Activated CD4-positive, alpha-beta memory T cell treated with anti-CD3 and anti-CD28 coated beads for 36 hours (primary cell): ENCODE measurements at regions not wholly inside any gene's neighbourhood (a gene's known extent, or its start where the extent isn't known, plus 50 kb on each side); places are given as distances from the start of the nearest gene placed in this dataset.
A peak's percentile ranks its signal among the peaks of the same experiment; 100 is the strongest.

Source experiments
- CTCF ChIA-PET: fragments of 350-600 bp; sonication (Branson Sonifier 250); formaldehyde crosslinking; loops from one replicate; lab custom pipeline; 2021; ENCODE audit warnings: antibody characterized with exemption, inconsistent platforms; lab: Charles Lee
- POLR2A ChIA-PET: fragments of 350-600 bp; sonication (Branson Sonifier 250); formaldehyde crosslinking; loops from one replicate; lab custom pipeline; 2021; ENCODE audit warnings: antibody characterized with exemption; lab: Charles Lee
- DNase-seq: peaks from one replicate; pipeline ENCODE4 v3.0.0-alpha.2; 2020
- H3K27ac Mint-ChIP-seq: one replicate; pipeline ENCODE4 v1.8.0; 2021; ENCODE audit warnings: mixed read lengths
- H3K27me3 Mint-ChIP-seq: one replicate; pipeline ENCODE4 v1.8.0; 2021; ENCODE audit warnings: mixed read lengths
- H3K36me3 Mint-ChIP-seq: one replicate; pipeline ENCODE4 v1.8.0; 2021; ENCODE audit warnings: mixed read lengths
- H3K4me1 Mint-ChIP-seq: one replicate; pipeline ENCODE4 v1.8.0; 2021; ENCODE audit warnings: low read depth, mixed read lengths
- H3K4me3 Mint-ChIP-seq: one replicate; pipeline ENCODE4 v1.8.0; 2021; ENCODE audit warnings: mild to moderate bottlenecking, mixed read lengths
- H3K9me3 Mint-ChIP-seq: one replicate; pipeline ENCODE4 v1.8.0; 2021; ENCODE audit warnings: mixed read lengths
- intact Hi-C: fragments of 100-400 bp; cut with micrococcal nuclease; formaldehyde crosslinking; loops from one replicate; pipeline ENCODE4 v1.15.1; 2023

GRCh38 chr6:166839569-166839968, 116.8 kb downstream of the RNASET2 start:
- H3K27me3 Mint-ChIP-seq = no peaks in the 10 kb centered on the region
- no peak overlapping the region for H3K4me3 Mint-ChIP-seq
- no peak overlapping the region for H3K27ac Mint-ChIP-seq
- peaks cover 3% of the 10 kb centered on the region for H3K9me3 Mint-ChIP-seq
- peaks cover 2% of the 10 kb centered on the region for H3K36me3 Mint-ChIP-seq
- intact Hi-C loops = no loop called here
- ChIA-PET POLR2A (no interaction called here), CTCF (no interaction called here)
- DNase-seq = no peak
- no peaks in the 10 kb centered on the region for H3K4me1 Mint-ChIP-seq

- H3K27me3 Mint-ChIP-seq = no peaks in the 10 kb centered on the region
- H3K4me1 Mint-ChIP-seq = peaks cover 5% of the 10 kb centered on the region
- intact Hi-C loops = no loop called here
- H3K9me3 Mint-ChIP-seq = peaks cover 7% of the 10 kb centered on the region
- no peak for DNase-seq
- no peak overlapping the region for H3K4me3 Mint-ChIP-seq
- peaks cover 2% of the 10 kb centered on the region for H3K36me3 Mint-ChIP-seq
- POLR2A ChIA-PET = no interaction called here
- H3K27ac Mint-ChIP-seq = no peak overlapping the region
- CTCF ChIA-PET = no interaction called here
Observed at GRCh38 chr6:166838987-166839386, 117.4 kb downstream of the RNASET2 start.

GRCh38 chr6:166836785-166837718, 119.3 kb downstream of the RNASET2 start:
- no peak for DNase-seq
- no peaks in the 10 kb centered on the region for H3K27me3 Mint-ChIP-seq
- no peak overlapping the region for H3K4me3 Mint-ChIP-seq
- peaks cover 2% of the 10 kb centered on the region for H3K36me3 Mint-ChIP-seq
- CTCF ChIA-PET = no interaction called here
- H3K27ac Mint-ChIP-seq = no peak overlapping the region
- intact Hi-C loops = no loop called here
- H3K9me3 Mint-ChIP-seq = peaks cover 10% of the 10 kb centered on the region
- H3K4me1 Mint-ChIP-seq = peaks cover 5% of the 10 kb centered on the region
- POLR2A ChIA-PET = interaction anchor here (0.6 kb wide), 1 partner anchor 542 kb away, joined by 4 read pairs; no protein-coding TSS in a partner anchor

- H3K9me3 Mint-ChIP-seq = peaks cover 10% of the 10 kb centered on the region
- no peak overlapping the region for H3K27ac Mint-ChIP-seq
- intact Hi-C loops = loop anchor here (1.0 to 5.0 kb wide), 4 partner anchors 109 to 417 kb away; no protein-coding TSS in a partner anchor
- H3K4me3 Mint-ChIP-seq = no peak overlapping the region
- H3K4me1 Mint-ChIP-seq = peaks cover 17% of the 10 kb centered on the region
- no peaks in the 10 kb centered on the region for H3K27me3 Mint-ChIP-seq
- ChIA-PET CTCF (no interaction called here), POLR2A (no interaction called here)
- DNase-seq = no peak
- H3K36me3 Mint-ChIP-seq = no peaks in the 10 kb centered on the region
Observed at GRCh38 chr6:166834049-166834448, 122.3 kb downstream of the RNASET2 start.

GRCh38 chr6:166830891-166831363, 125.4 kb downstream of the RNASET2 start:
- ChIA-PET CTCF (interaction anchor here (0.8 to 1.5 kb wide), 3 partner anchors 44 to 279 kb away, joined by 3 to 9 read pairs (median 3); no protein-coding TSS in a partner anchor), POLR2A (interaction anchor here (0.9 to 1.2 kb wide), 2 partner anchors 120 to 122 kb away, joined by 3 to 4 read pairs; no protein-coding TSS in a partner anchor)
- H3K4me1 Mint-ChIP-seq = peaks cover 17% of the 10 kb centered on the region
- DNase-seq = no peak
- H3K9me3 Mint-ChIP-seq = peaks cover 10% of the 10 kb centered on the region
- no peak overlapping the region for H3K4me3 Mint-ChIP-seq
- H3K27ac Mint-ChIP-seq = peak overlapping the region; percentile 58
- no peaks in the 10 kb centered on the region for H3K36me3 Mint-ChIP-seq
- intact Hi-C loops = loop anchor here (1.0 to 5.0 kb wide), 6 partner anchors 32 to 520 kb away; no protein-coding TSS in a partner anchor
- no peaks in the 10 kb centered on the region for H3K27me3 Mint-ChIP-seq

GRCh38 chr6:166830185-166830890, 126.0 kb downstream of the RNASET2 start:
- peak; percentile 68 for DNase-seq
- CTCF ChIA-PET = interaction anchor here (0.6 to 1.5 kb wide), 5 partner anchors 43 to 279 kb away, joined by 3 to 9 read pairs (median 3); no protein-coding TSS in a partner anchor
- Mint-ChIP-seq H3K27ac (peak overlapping the region; percentile 58), H3K27me3 (no peaks in the 10 kb centered on the region), H3K4me3 (no peak overlapping the region), H3K9me3 (peaks cover 10% of the 10 kb centered on the region), H3K4me1 (peaks cover 17% of the 10 kb centered on the region), H3K36me3 (no peaks in the 10 kb centered on the region)
- intact Hi-C loops = loop anchor here (1.0 to 5.0 kb wide), 6 partner anchors 32 to 521 kb away; no protein-coding TSS in a partner anchor
- POLR2A ChIA-PET = interaction anchor here (0.7 to 1.2 kb wide), 3 partner anchors 121 to 293 kb away, joined by 3 to 4 read pairs (median 4); partner anchors contain the start of gene CCR6

- Mint-ChIP-seq H3K9me3 (no peaks in the 10 kb centered on the region), H3K4me3 (no peak overlapping the region), H3K27ac (no peak overlapping the region), H3K4me1 (peaks cover 11% of the 10 kb centered on the region), H3K36me3 (no peaks in the 10 kb centered on the region), H3K27me3 (no peaks in the 10 kb centered on the region)
- POLR2A ChIA-PET = no interaction called here
- CTCF ChIA-PET = no interaction called here
- intact Hi-C loops = no loop called here
- no peak for DNase-seq
Observed at GRCh38 chr6:166826264-166826663, 130.1 kb downstream of the RNASET2 start.

GRCh38 chr6:166825553-166826145, 130.7 kb downstream of the RNASET2 start:
- DNase-seq = no peak
- Mint-ChIP-seq H3K4me1 (peaks cover 6% of the 10 kb centered on the region), H3K27ac (no peak overlapping the region), H3K36me3 (no peaks in the 10 kb centered on the region), H3K4me3 (no peak overlapping the region), H3K9me3 (no peaks in the 10 kb centered on the region), H3K27me3 (no peaks in the 10 kb centered on the region)
- POLR2A ChIA-PET = no interaction called here
- intact Hi-C loops = no loop called here
- CTCF ChIA-PET = no interaction called here

GRCh38 chr6:166824880-166825250, 131.5 kb downstream of the RNASET2 start:
- intact Hi-C loops = no loop called here
- H3K36me3 Mint-ChIP-seq = no peaks in the 10 kb centered on the region

GRCh38 chr6:166824146-166824879, 132.0 kb downstream of the RNASET2 start:
- H3K27me3 Mint-ChIP-seq = no peaks in the 10 kb centered on the region
- H3K36me3 Mint-ChIP-seq = no peaks in the 10 kb centered on the region
- CTCF ChIA-PET = no interaction called here
- POLR2A ChIA-PET = no interaction called here
- no peaks in the 10 kb centered on the region for H3K4me1 Mint-ChIP-seq
- intact Hi-C loops = no loop called here
- no peak for DNase-seq
- H3K4me3 Mint-ChIP-seq = no peak overlapping the region
- H3K27ac Mint-ChIP-seq = no peak overlapping the region
- no peaks in the 10 kb centered on the region for H3K9me3 Mint-ChIP-seq

More at GRCh38 chr6:166824880-166825250, 131.5 kb downstream of the RNASET2 start:
- DNase-seq = no peak
- H3K27me3 Mint-ChIP-seq = no peaks in the 10 kb centered on the region
- H3K4me1 Mint-ChIP-seq = no peaks in the 10 kb centered on the region
- ChIA-PET POLR2A (no interaction called here), CTCF (no interaction called here)
- H3K27ac Mint-ChIP-seq = no peak overlapping the region
- no peaks in the 10 kb centered on the region for H3K9me3 Mint-ChIP-seq
- no peak overlapping the region for H3K4me3 Mint-ChIP-seq

GRCh38 chr6:166822609-166823008, 133.7 kb downstream of the RNASET2 start:
- Mint-ChIP-seq H3K4me1 (no peaks in the 10 kb centered on the region), H3K4me3 (no peak overlapping the region), H3K27me3 (no peaks in the 10 kb centered on the region), H3K36me3 (no peaks in the 10 kb centered on the region), H3K9me3 (no peaks in the 10 kb centered on the region), H3K27ac (no peak overlapping the region)
- CTCF ChIA-PET = no interaction called here
- DNase-seq = no peak
- POLR2A ChIA-PET = no interaction called here
- intact Hi-C loops = no loop called here
